KMS-11 (cell line): ENCODE measurements at regions not wholly inside any gene's neighbourhood (a gene's known extent, or its start where the extent isn't known, plus 50 kb on each side); places are given as distances from the start of the nearest gene placed in this dataset.

Experiments
- H2AFZ ChIP-seq: fragments of 200-600 bp; sonication (generic); 2 replicates; pipeline ENCODE4 v1.6.1; 2016; ENCODE audit warnings: antibody characterized with exemption, mixed run types, low read depth
- H3K27ac ChIP-seq: fragments of 200-600 bp; sonication (generic); 2 replicates; pipeline ENCODE4 v1.6.1; 2016; ENCODE audit warnings: mild to moderate bottlenecking, mixed run types
- H3K27me3 ChIP-seq: fragments of 200-600 bp; sonication (generic); 2 replicates; pipeline ENCODE4 v1.6.1; 2017; ENCODE audit warnings: mild to moderate bottlenecking, low read depth, mixed run types, moderate library complexity; ENCODE audit not compliant: insufficient read depth
- H3K36me3 ChIP-seq: fragments of 200-600 bp; sonication (generic); 2 replicates; pipeline ENCODE4 v1.6.1; 2017; ENCODE audit warnings: mild to moderate bottlenecking, mixed run types; ENCODE audit not compliant: insufficient read depth
- H3K4me1 ChIP-seq: fragments of 200-600 bp; sonication (generic); 2 replicates; pipeline ENCODE4 v1.6.1; 2016; ENCODE audit warnings: mild to moderate bottlenecking, low read depth, mixed run types; ENCODE audit not compliant: poor library complexity, severe bottlenecking
- H3K4me2 ChIP-seq: fragments of 200-600 bp; sonication (generic); 2 replicates; pipeline ENCODE4 v1.7.0; 2016; ENCODE audit warnings: mild to moderate bottlenecking, mixed run types
- H3K4me3 ChIP-seq: fragments of 200-600 bp; sonication (generic); IDR thresholded peaks from 2 replicates; pipeline ENCODE4 v1.6.1; 2017; ENCODE audit warnings: low read depth, low read length, mixed read lengths; ENCODE audit not compliant: insufficient read depth
- H3K79me2 ChIP-seq: fragments of 200-600 bp; sonication (generic); 2 replicates; pipeline ENCODE4 v1.6.1; 2016; ENCODE audit warnings: low read depth, mixed run types; ENCODE audit not compliant: insufficient read depth
- H3K9ac ChIP-seq: fragments of 200-600 bp; sonication (generic); 2 replicates; pipeline ENCODE4 v1.6.1; 2016; ENCODE audit warnings: mild to moderate bottlenecking, mixed run types
- H4K20me1 ChIP-seq: fragments of 200-600 bp; sonication (generic); 2 replicates; pipeline ENCODE4 v1.6.1; 2016; ENCODE audit warnings: mild to moderate bottlenecking, mixed run types; ENCODE audit not compliant: insufficient read depth
- CTCF ChIP-seq: fragments of 200-600 bp; sonication (generic); conservative IDR thresholded peaks from 2 replicates; pipeline ENCODE4 v1.6.1; 2017; ENCODE audit warnings: low read depth, mild to moderate bottlenecking, antibody characterized with exemption, low read length, moderate library complexity, mixed read lengths

- no peaks in the 10 kb centered on the region for H3K27me3 ChIP-seq
- no peaks in the 10 kb centered on the region for H3K36me3 ChIP-seq
- H2AFZ ChIP-seq, result no peak overlapping the region
- no peak overlapping the region for H3K4me2 ChIP-seq
- no peaks in the 10 kb centered on the region for H3K79me2 ChIP-seq
- no peak overlapping the region for H3K4me3 ChIP-seq
- no peaks in the 10 kb centered on the region for H4K20me1 ChIP-seq
- TF ChIP-seq CTCF, result no peak
- H3K27ac ChIP-seq, result no peak overlapping the region
- no peaks in the 10 kb centered on the region for H3K4me1 ChIP-seq
- no peak overlapping the region for H3K9ac ChIP-seq
Measured at GRCh38 chr6:14983599-14984518, 262.0 kb upstream of the JARID2 start.

GRCh38 chr6:14984519-14984853 lies 261.4 kb upstream of the JARID2 start:
- Histone ChIP-seq H3K27ac (no peak overlapping the region), H3K27me3 (no peaks in the 10 kb centered on the region), H4K20me1 (no peaks in the 10 kb centered on the region), H3K79me2 (no peaks in the 10 kb centered on the region), H3K9ac (no peak overlapping the region), H3K4me3 (no peak overlapping the region), H2AFZ (no peak overlapping the region), H3K4me1 (no peaks in the 10 kb centered on the region), H3K36me3 (no peaks in the 10 kb centered on the region), H3K4me2 (no peak overlapping the region)
- no peak for TF ChIP-seq CTCF

- Histone ChIP-seq H3K4me1 (no peaks in the 10 kb centered on the region), H3K4me3 (no peak overlapping the region), H3K36me3 (no peaks in the 10 kb centered on the region), H3K4me2 (no peak overlapping the region), H3K27ac (no peak overlapping the region), H3K27me3 (no peaks in the 10 kb centered on the region), H2AFZ (no peak overlapping the region), H4K20me1 (no peaks in the 10 kb centered on the region), H3K9ac (no peak overlapping the region), H3K79me2 (no peaks in the 10 kb centered on the region)
- no peak for TF ChIP-seq CTCF
Measured at GRCh38 chr6:14985366-14985765, 260.5 kb upstream of the JARID2 start.

- Histone ChIP-seq H3K36me3 (no peaks in the 10 kb centered on the region), H3K4me1 (no peaks in the 10 kb centered on the region), H3K9ac (no peak overlapping the region), H3K27ac (no peak overlapping the region), H2AFZ (no peak overlapping the region), H3K27me3 (no peaks in the 10 kb centered on the region), H4K20me1 (no peaks in the 10 kb centered on the region), H3K4me2 (no peak overlapping the region), H3K4me3 (no peak overlapping the region), H3K79me2 (no peaks in the 10 kb centered on the region)
- TF ChIP-seq CTCF, result no peak
Measured at GRCh38 chr6:14986370-14986769, 259.5 kb upstream of the JARID2 start.
